Neural crest cell (in vitro differentiated cells): ENCODE measurements at regions not wholly inside any gene's neighbourhood (a gene's known extent, or its start where the extent isn't known, plus 50 kb on each side); places are given as distances from the start of the nearest gene placed in this dataset.

Experiments used
- DNase-seq: peaks from one replicate; pipeline ENCODE4 v3.0.0; 2021; ENCODE audit warnings: low read depth, mixed read lengths, low spot score
- H3K27ac Mint-ChIP-seq: one replicate; pipeline ENCODE4 v1.8.0; 2021; ENCODE audit warnings: mild to moderate bottlenecking, mixed read lengths; ENCODE audit not compliant: unreplicated experiment
- H3K27me3 Mint-ChIP-seq: 2 replicates; pipeline ENCODE4 v1.8.0; 2021; ENCODE audit warnings: low read depth, mild to moderate bottlenecking, mixed read lengths
- H3K36me3 Mint-ChIP-seq: 2 replicates; pipeline ENCODE4 v1.8.0; 2021; ENCODE audit warnings: low read depth, mild to moderate bottlenecking, mixed read lengths
- H3K4me1 Mint-ChIP-seq: 2 replicates; pipeline ENCODE4 v1.8.0; 2021; ENCODE audit warnings: mixed read lengths
- H3K4me3 Mint-ChIP-seq: one replicate; pipeline ENCODE4 v1.8.0; 2021; ENCODE audit warnings: mild to moderate bottlenecking, mixed read lengths
- H3K9me3 Mint-ChIP-seq: 2 replicates; pipeline ENCODE4 v1.8.0; 2021; ENCODE audit warnings: mixed read lengths
- CTCF ChIP-seq: fragments of 200-600 bp; sonication (generic); conservative IDR thresholded peaks from 2 replicates; pipeline ENCODE4 v1.5.0; 2021; ENCODE audit warnings: antibody characterized with exemption, mild to moderate bottlenecking

DNA sequence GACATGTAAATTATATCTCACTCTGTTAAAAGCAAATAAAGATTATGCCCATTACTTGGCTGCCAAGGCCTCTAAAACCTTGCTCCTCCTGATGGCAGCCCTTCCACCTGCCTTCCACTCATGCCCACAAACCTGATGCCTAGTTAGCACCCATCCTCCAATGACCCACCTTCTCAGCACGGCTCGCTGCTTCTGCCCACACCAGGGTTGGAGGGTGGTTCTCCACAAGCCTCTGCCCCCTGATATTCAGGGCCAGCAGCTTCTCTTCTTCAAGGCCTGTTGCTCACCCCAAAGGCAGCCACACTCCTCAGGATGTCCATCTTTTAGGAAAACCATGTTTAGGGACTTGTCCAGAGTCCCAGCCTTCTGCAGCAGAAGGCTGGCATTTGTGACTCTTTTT is 263.4 kb upstream of the TLE3 start:
- no peak for DNase-seq
- Mint-ChIP-seq H3K4me3 (no peak overlapping the region), H3K27me3 (no peaks in the 10 kb centered on the region), H3K9me3 (no peaks in the 10 kb centered on the region), H3K4me1 (peaks cover 36% of the 10 kb centered on the region), H3K36me3 (no peaks in the 10 kb centered on the region), H3K27ac (no peak overlapping the region)
- no peak for TF ChIP-seq CTCF

DNA sequence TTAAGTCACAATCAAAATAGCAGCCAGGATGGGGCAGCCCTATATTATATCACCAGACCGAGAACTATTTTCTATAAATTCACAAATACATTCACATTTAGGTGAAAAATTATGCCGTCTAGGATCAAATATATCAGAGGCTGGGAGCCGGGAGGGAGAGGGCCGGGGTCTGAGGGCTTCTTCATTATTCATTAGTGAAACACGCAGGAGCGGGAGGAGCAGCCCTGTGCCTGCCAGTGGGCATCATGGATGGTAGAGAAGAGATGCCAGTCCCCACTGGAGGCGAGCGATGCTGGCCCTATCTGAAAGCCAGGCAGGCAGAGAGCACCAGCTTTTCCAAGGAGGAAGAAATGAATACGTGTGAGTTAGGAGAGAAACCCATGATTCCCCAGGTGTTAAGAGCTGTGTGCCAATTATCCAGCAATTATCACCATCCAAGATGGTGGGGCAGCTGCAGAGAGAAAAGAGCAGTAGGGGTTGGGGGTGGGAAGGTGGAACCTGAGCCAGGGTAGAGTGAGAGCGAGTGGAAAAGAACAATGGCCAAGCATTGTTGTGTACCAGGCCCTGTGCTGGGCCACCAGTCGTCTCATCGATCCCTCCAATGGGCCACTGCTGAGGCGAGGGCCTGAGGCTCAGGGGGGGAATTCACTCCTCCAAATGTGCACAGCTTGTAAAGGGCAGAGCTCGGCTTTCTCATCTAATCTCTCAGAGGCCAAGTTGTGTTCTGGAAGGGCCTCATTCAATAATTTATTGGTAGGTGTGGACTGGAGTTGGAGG is 261.3 kb upstream of the TLE3 start:
- Mint-ChIP-seq H3K4me1 (peaks cover 54% of the 10 kb centered on the region), H3K27me3 (no peaks in the 10 kb centered on the region), H3K27ac (no peak overlapping the region), H3K9me3 (no peaks in the 10 kb centered on the region), H3K36me3 (no peaks in the 10 kb centered on the region), H3K4me3 (no peak overlapping the region)
- TF ChIP-seq CTCF: no peak
- no peak for DNase-seq

GRCh38 chr15:70358011-70358819 is 260.5 kb upstream of the TLE3 start:
- H3K27ac Mint-ChIP-seq: peak overlapping the region; percentile 71
- H3K27me3 Mint-ChIP-seq: no peaks in the 10 kb centered on the region
- no peak for DNase-seq
- H3K4me3 Mint-ChIP-seq: no peak overlapping the region
- no peaks in the 10 kb centered on the region for H3K9me3 Mint-ChIP-seq
- peaks cover 56% of the 10 kb centered on the region for H3K4me1 Mint-ChIP-seq
- no peak for TF ChIP-seq CTCF
- H3K36me3 Mint-ChIP-seq: no peaks in the 10 kb centered on the region

DNA sequence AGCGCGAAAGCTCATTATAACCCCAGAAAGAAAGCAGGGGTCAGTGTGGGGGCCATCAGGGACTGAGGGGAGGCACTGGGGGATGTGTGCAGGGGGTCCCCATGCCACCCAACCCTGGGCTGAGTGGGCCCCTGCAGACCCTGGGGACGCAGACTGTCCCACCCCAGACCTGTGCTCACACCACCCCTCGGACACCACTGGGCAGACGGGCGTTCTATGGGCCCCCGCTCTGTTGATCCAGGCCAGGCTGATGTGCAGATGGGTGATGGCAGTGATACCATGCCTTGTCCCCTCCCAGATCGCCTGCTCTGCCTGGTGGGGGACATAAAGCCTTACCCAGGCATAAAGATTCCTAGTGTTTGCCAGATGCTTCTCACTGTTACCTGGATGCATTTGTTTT is 259.7 kb upstream of the TLE3 start:
- Mint-ChIP-seq H3K27ac (no peak overlapping the region), H3K27me3 (peaks cover 4% of the 10 kb centered on the region), H3K4me3 (peak overlapping the region; percentile 58), H3K36me3 (no peaks in the 10 kb centered on the region), H3K4me1 (peaks cover 56% of the 10 kb centered on the region), H3K9me3 (no peaks in the 10 kb centered on the region)
- no peak for DNase-seq
- TF ChIP-seq CTCF: no peak

GRCh38 chr15:70356919-70357318 is 259.2 kb upstream of the TLE3 start:
- H3K27me3 Mint-ChIP-seq: peaks cover 4% of the 10 kb centered on the region
- no peak overlapping the region for H3K27ac Mint-ChIP-seq
- no peak for TF ChIP-seq CTCF
- peaks cover 57% of the 10 kb centered on the region for H3K4me1 Mint-ChIP-seq
- peak overlapping the region; percentile 58 for H3K4me3 Mint-ChIP-seq
- no peaks in the 10 kb centered on the region for H3K9me3 Mint-ChIP-seq
- H3K36me3 Mint-ChIP-seq: no peaks in the 10 kb centered on the region
- DNase-seq: no peak
